Stimulated activated CD4-positive, alpha-beta T cell treated with anti-CD3 and anti-CD28 coated beads, Interleukin-2, amount 100 ng/mL, for 48 hours (primary cell): ENCODE measurements at regions not wholly inside any gene's neighbourhood (a gene's known extent, or its start where the extent isn't known, plus 50 kb on each side); places are given as distances from the start of the nearest gene placed in this dataset.
A peak's percentile ranks its signal among the peaks of the same experiment; 100 is the strongest.

Experiments
- DNase-seq, 2 donors: peaks; one replicate each; pipeline ENCODE4 v3.0.0-alpha.2; 2020

- no peak for DNase-seq
These were observed 318.4 kb downstream of the SLC6A15 start for GRCh38 chr12:84594157-84594556.

- no peak for DNase-seq
These were observed 326.7 kb downstream of the SLC6A15 start for GRCh38 chr12:84585776-84586395.

GRCh38 chr12:84572196-84572595 lies 340.4 kb downstream of the SLC6A15 start:
- no peak for DNase-seq

GRCh38 chr12:84562331-84562730 lies 350.3 kb downstream of the SLC6A15 start:
- no peak for DNase-seq

GRCh38 chr12:84561351-84561750 lies 351.2 kb downstream of the SLC6A15 start:
- no peak for DNase-seq

- no peak for DNase-seq
These were observed 358.3 kb downstream of the SLC6A15 start for GRCh38 chr12:84554199-84554723.

- DNase-seq: no peak
These were observed 359.1 kb downstream of the SLC6A15 start for GRCh38 chr12:84553331-84554117.

- DNase-seq: no peak
These were observed 361.2 kb downstream of the SLC6A15 start for GRCh38 chr12:84551373-84551772.

GRCh38 chr12:84550518-84550917 lies 362.1 kb downstream of the SLC6A15 start:
- no peak for DNase-seq

GRCh38 chr12:84542289-84542688 lies 370.3 kb downstream of the SLC6A15 start:
- DNase-seq: no peak

- no peak for DNase-seq
These were observed 374.9 kb downstream of the SLC6A15 start for GRCh38 chr12:84537666-84538065.

GRCh38 chr12:84512751-84513150 lies 399.8 kb downstream of the SLC6A15 start:
- DNase-seq: no peak

GRCh38 chr12:84508851-84509260 lies 403.7 kb downstream of the SLC6A15 start:
- no peak for DNase-seq

GRCh38 chr12:84507956-84508850 lies 404.4 kb downstream of the SLC6A15 start:
- DNase-seq: no peak

- no peak for DNase-seq
These were observed 406.3 kb downstream of the SLC6A15 start for GRCh38 chr12:84506282-84506681.

GRCh38 chr12:84502907-84503787 lies 409.5 kb downstream of the SLC6A15 start:
- DNase-seq: peak; percentile 11 to 15

- DNase-seq: no peak
These were observed 410.3 kb downstream of the SLC6A15 start for GRCh38 chr12:84502180-84502860.

- DNase-seq: no peak
These were observed 414.8 kb downstream of the SLC6A15 start for GRCh38 chr12:84497819-84498218.

- no peak for DNase-seq
These were observed 416.9 kb downstream of the SLC6A15 start for GRCh38 chr12:84495711-84496110.

GRCh38 chr12:84492351-84492883 lies 420.2 kb downstream of the SLC6A15 start:
- no peak for DNase-seq

GRCh38 chr12:84484798-84485197 lies 427.8 kb downstream of the SLC6A15 start:
- DNase-seq: no peak
